A549 (cell line): ENCODE measurements at regions not wholly inside any gene's neighbourhood (a gene's known extent, or its start where the extent isn't known, plus 50 kb on each side); places are given as distances from the start of the nearest gene placed in this dataset.

Source experiments
- ATAC-seq, 2 experiments: fragments of 200-7000 bp in 1 of 2; fragments of >200 bp in 1 of 2; cut with Nextera tagmentation in 1 of 2; cut with Tn5 transposase in 1 of 2; 3 replicates each; pipeline versions ENCODE4 v1.8.0 to v1.9.1; 2018 to 2020; ENCODE audit warnings: mild to moderate bottlenecking in 1 of 2, moderate library complexity in 1 of 2
- CTCF ChIA-PET: fragments of 300-600 bp; sonication (Branson Sonifier 250); formaldehyde crosslinking; extraction: SDS; loops from one replicate; lab custom pipeline; 2021; ENCODE audit warnings: antibody characterized with exemption, inconsistent platforms; lab: Yijun Ruan, JAX
- POLR2A ChIA-PET: fragments of 350-600 bp; formaldehyde crosslinking; extraction: SDS; loops from one replicate; lab custom pipeline; 2021; ENCODE audit warnings: antibody characterized with exemption, inconsistent platforms; lab: Yijun Ruan, JAX
- DNase-seq, 2 experiments: peaks; one replicate each; pipeline versions ENCODE4 v3.0.0 to v3.0.0-alpha.2; 2011 to 2016; ENCODE audit warnings: low read depth in 1 of 2, low spot score in 1 of 2
- FAIRE-seq: peaks from 2 replicates; lab custom pipeline; 2011; peaks lifted over from hg19 to GRCh38; lab: Jason Lieb, UNC
- H3K27ac ChIP-seq, 2 experiments: fragments of >200 bp; sonication (Bioruptor Twin); formaldehyde crosslinking; 3 replicates each; pipeline ENCODE4 v1.5.1; 2016 to 2017
- H3K4me1 ChIP-seq: fragments of >200 bp; sonication (Bioruptor Twin); formaldehyde crosslinking; 3 replicates; pipeline ENCODE4 v1.6.1; 2016
- H3K4me2 ChIP-seq: fragments of >200 bp; sonication (Bioruptor Twin); formaldehyde crosslinking; 3 replicates; pipeline ENCODE4 v1.6.1; 2016
- H3K4me3 ChIP-seq: fragments of >200 bp; sonication (Bioruptor Twin); formaldehyde crosslinking; 3 replicates; pipeline ENCODE4 v1.5.1; 2016
- H3K9me3 ChIP-seq: fragments of >200 bp; sonication (Bioruptor Twin); formaldehyde crosslinking; 3 replicates; pipeline ENCODE4 v1.6.1; 2016
- FOSB ChIP-seq: fragments of 250-450 bp; sonication (Bioruptor Pico); IDR thresholded peaks from 2 replicates; pipeline ENCODE4 v1.5.0; 2020; ENCODE audit warnings: mild to moderate bottlenecking, moderate library complexity
- GATA3 ChIP-seq: IDR thresholded peaks from 2 replicates; pipeline ENCODE4 v1.6.1; 2012; ENCODE audit warnings: borderline replicate concordance
- HOXA7 ChIP-seq: fragments of 250-450 bp; sonication (Bioruptor Pico); IDR thresholded peaks from 2 replicates; pipeline ENCODE4 v1.5.0; 2020; ENCODE audit warnings: mild to moderate bottlenecking, moderate library complexity
- HOXB13 ChIP-seq: fragments of 250-450 bp; sonication (Bioruptor Pico); IDR thresholded peaks from 2 replicates; pipeline ENCODE4 v1.5.0; 2020; ENCODE audit warnings: low read depth, mild to moderate bottlenecking, moderate library complexity
- JUN ChIP-seq, 2 experiments: fragments of >200 bp; sonication (Bioruptor Twin); formaldehyde crosslinking; IDR thresholded peaks; 2 replicates in 1 of 2; 3 replicates in 1 of 2; pipeline ENCODE4 v1.6.1; 2016 to 2017
- MAFK ChIP-seq: fragments of 450-650 bp; IDR thresholded peaks from 2 replicates; pipeline ENCODE4 v1.6.1; 2014; ENCODE audit not compliant: partially characterized antibody
- NFE2L2 ChIP-seq: fragments of 150-350 bp; conservative IDR thresholded peaks from 2 replicates; pipeline ENCODE4 v1.6.1; 2014; ENCODE audit warnings: low read length
- RAD21 ChIP-seq, 2 experiments: fragments of >200 bp in 1 of 2; sonication (Bioruptor Twin) in 1 of 2; formaldehyde crosslinking in 1 of 2; IDR thresholded peaks in 1 of 2; conservative IDR thresholded peaks in 1 of 2; 2 replicates in 1 of 2; 3 replicates in 1 of 2; pipeline ENCODE4 v1.6.1; 2012 to 2018; ENCODE audit warnings: inconsistent platforms in 1 of 2
- RCOR1 ChIP-seq: fragments of 150-350 bp; IDR thresholded peaks from 2 replicates; pipeline ENCODE4 v1.6.1; 2014; ENCODE audit warnings: antibody characterized with exemption, low read length, low read depth
- SMC3 ChIP-seq: fragments of >200 bp; sonication (Bioruptor Twin); formaldehyde crosslinking; IDR thresholded peaks from 3 replicates; pipeline ENCODE4 v1.6.1; 2018; ENCODE audit warnings: inconsistent platforms
- TFCP2L1 ChIP-seq: fragments of 250-450 bp; sonication (Bioruptor Pico); IDR thresholded peaks from 2 replicates; pipeline ENCODE4 v1.5.0; 2021; ENCODE audit warnings: mild to moderate bottlenecking
- ZSCAN20 ChIP-seq: fragments of 250-450 bp; sonication (Bioruptor Pico); IDR thresholded peaks from 2 replicates; pipeline ENCODE4 v1.8.0; 2022; ENCODE audit warnings: mild to moderate bottlenecking, moderate library complexity
- WGBS: methylation state at CpG from one replicate; pipeline ENCODE4 v1.1.6; 2017; ENCODE audit errors: missing lambda C conversion rate; 5-methylcytosine and 5-hydroxymethylcytosine counted together
- TF ChIP-seq, protein P1 (sequence below): IDR thresholded peaks from 2 replicates; pipeline ENCODE4 v1.6.1; 2012
- TF ChIP-seq, protein P2 (sequence below): fragments of 150-350 bp; IDR thresholded peaks from 2 replicates; pipeline ENCODE4 v1.6.1; 2014; ENCODE audit warnings: low read depth, mild to moderate bottlenecking, low read length
- TF ChIP-seq, protein P3 (sequence below): fragments of 450-650 bp; IDR thresholded peaks from 2 replicates; pipeline ENCODE4 v1.6.1; 2014; ENCODE audit warnings: antibody characterized with exemption
- TF ChIP-seq, protein P4 (sequence below): fragments of 250-450 bp; sonication (Bioruptor Pico); IDR thresholded peaks from 2 replicates; pipeline ENCODE4 v1.5.0; 2021; ENCODE audit warnings: mild to moderate bottlenecking, moderate library complexity, borderline replicate concordance

DNA sequence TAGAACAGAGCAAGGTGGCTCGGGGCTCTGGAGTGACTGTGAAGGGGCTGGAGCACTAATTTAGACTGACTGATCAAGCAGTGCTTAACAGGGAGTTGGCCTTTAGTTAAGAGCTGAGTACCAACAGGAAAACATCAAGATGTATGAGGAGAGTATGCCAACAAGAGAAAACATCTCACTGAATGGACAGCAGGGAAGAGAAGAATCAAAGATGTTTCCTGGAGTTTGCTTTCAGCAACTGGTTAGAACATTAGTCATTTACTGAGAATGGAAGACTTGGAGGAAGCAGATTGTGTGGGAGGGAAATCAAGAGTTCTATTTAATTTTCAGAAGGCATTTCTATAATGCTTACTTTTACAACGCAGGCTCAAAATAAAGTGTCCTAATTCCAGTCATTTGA is 259.3 kb downstream of the ADAMTS20 start:
- CTCF ChIA-PET: no interaction called here

DNA sequence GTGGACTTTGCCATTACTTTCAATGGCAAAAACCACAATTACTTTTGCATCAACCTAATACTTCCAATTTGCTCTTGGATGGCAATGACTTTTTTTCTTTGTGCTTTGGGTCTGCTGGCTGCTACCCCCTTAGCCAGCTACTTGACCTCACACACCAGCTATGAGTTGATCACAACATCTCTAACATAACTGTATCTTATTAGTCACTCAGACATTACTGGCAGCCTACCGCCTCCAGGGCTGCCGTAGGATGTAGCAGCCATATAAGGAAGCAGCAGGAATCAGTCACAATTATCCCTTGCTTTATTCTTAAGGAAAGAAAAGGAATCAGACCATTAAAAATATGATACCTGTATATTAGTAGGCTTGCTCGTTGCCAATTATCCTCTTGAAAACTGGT is 260.5 kb downstream of the ADAMTS20 start:
- ChIA-PET CTCF (interaction anchor here (1.6 kb wide), 1 partner anchor 10 kb away, joined by 3 read pairs; no protein-coding TSS in a partner anchor), POLR2A (no interaction called here)
- H3K4me2 ChIP-seq: no peak overlapping the region
- ATAC-seq: no peak
- no peak for TF ChIP-seq JUN (IDR thresholded peaks at IDR 0.05)
- no peak overlapping the region for H3K4me3 ChIP-seq
- no peak overlapping the region for H3K27ac ChIP-seq
- FAIRE-seq: no peak
- DNase-seq: no peak
- H3K4me1 ChIP-seq: no peaks in the 10 kb centered on the region
- no peaks in the 10 kb centered on the region for H3K9me3 ChIP-seq
- 38% methylated on average over 3 of the region's 3 CpGs for WGBS

More for the DNA sequence above, 259.3 kb downstream of the ADAMTS20 start:
- 14% methylated on average over 2 of the region's 2 CpGs for WGBS
- no peak for TF ChIP-seq NFE2L2
- no peak for TF ChIP-seq MAFK
- TF ChIP-seq HOXB13: no peak
- no peak for TF ChIP-seq RAD21 (conservative IDR thresholded peaks at IDR 0.05 in 1 of 2, IDR thresholded peaks at IDR 0.05 in 1 of 2)
- no peak for TF ChIP-seq FOSB (CRISPR knock-in tag)
- TF ChIP-seq, protein P1, sequence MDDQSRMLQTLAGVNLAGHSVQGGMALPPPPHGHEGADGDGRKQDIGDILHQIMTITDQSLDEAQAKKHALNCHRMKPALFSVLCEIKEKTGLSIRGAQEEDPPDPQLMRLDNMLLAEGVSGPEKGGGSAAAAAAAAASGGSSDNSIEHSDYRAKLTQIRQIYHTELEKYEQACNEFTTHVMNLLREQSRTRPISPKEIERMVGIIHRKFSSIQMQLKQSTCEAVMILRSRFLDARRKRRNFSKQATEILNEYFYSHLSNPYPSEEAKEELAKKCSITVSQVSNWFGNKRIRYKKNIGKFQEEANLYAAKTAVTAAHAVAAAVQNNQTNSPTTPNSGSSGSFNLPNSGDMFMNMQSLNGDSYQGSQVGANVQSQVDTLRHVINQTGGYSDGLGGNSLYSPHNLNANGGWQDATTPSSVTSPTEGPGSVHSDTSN: no peak
- no peak for TF ChIP-seq SMC3
- TF ChIP-seq HOXA7 (CRISPR knock-in tag): no peak
- TF ChIP-seq RCOR1: no peak
- TF ChIP-seq, protein P2, sequence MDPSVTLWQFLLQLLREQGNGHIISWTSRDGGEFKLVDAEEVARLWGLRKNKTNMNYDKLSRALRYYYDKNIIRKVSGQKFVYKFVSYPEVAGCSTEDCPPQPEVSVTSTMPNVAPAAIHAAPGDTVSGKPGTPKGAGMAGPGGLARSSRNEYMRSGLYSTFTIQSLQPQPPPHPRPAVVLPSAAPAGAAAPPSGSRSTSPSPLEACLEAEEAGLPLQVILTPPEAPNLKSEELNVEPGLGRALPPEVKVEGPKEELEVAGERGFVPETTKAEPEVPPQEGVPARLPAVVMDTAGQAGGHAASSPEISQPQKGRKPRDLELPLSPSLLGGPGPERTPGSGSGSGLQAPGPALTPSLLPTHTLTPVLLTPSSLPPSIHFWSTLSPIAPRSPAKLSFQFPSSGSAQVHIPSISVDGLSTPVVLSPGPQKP: no peak
- TF ChIP-seq ZSCAN20 (CRISPR knock-in tag): no peak
- Histone ChIP-seq H3K9me3 (no peaks in the 10 kb centered on the region), H3K4me1 (no peaks in the 10 kb centered on the region), H3K4me3 (no peak overlapping the region), H3K4me2 (no peak overlapping the region), H3K27ac (no peak overlapping the region)
- POLR2A ChIA-PET: no interaction called here
- DNase-seq (no peak), ATAC-seq (no peak), FAIRE-seq (no peak)

DNA sequence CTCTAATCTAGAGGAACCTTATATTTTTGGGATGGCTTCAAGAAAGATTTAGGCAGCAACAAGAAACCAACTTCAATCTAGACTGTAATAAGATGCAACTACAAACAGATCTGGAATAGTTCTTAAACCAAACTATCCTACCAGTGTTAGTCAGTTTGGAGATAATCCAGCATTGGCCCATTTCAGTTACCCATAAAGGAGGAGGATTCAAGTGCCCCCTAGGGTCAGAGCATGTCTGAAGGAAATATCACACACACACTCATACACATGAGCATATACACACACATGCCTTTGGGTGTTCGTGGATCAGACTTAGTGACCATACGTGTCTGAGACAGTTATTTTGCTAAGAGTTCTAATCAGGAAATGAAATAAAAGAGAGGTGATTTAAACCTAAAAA is 261.2 kb downstream of the ADAMTS20 start:
- Histone ChIP-seq H3K4me3 (no peak overlapping the region), H3K9me3 (no peaks in the 10 kb centered on the region), H3K4me2 (no peak overlapping the region), H3K27ac (no peak overlapping the region), H3K4me1 (no peaks in the 10 kb centered on the region)
- no peak for FAIRE-seq
- ATAC-seq: no peak
- no peak for DNase-seq
- WGBS: 30% methylated on average over 2 of the region's 2 CpGs
- ChIA-PET CTCF (interaction anchor here (1.6 kb wide), 1 partner anchor 9 kb away, joined by 3 read pairs; no protein-coding TSS in a partner anchor), POLR2A (interaction anchor here (0.6 kb wide), 1 partner anchor 105 kb away, joined by 3 read pairs; no protein-coding TSS in a partner anchor)
- TF ChIP-seq FOSB (CRISPR knock-in tag): no peak
- no peak for TF ChIP-seq GATA3
- 0 out of 5 replicates have a peak, but pooled peaks of 1 of the 2 experiments have one; percentile 7 for TF ChIP-seq RAD21 (conservative IDR thresholded peaks at IDR 0.05 in 1 of 2, IDR thresholded peaks at IDR 0.05 in 1 of 2)
- no peak for TF ChIP-seq TFCP2L1 (CRISPR knock-in tag)
- TF ChIP-seq, protein P3, sequence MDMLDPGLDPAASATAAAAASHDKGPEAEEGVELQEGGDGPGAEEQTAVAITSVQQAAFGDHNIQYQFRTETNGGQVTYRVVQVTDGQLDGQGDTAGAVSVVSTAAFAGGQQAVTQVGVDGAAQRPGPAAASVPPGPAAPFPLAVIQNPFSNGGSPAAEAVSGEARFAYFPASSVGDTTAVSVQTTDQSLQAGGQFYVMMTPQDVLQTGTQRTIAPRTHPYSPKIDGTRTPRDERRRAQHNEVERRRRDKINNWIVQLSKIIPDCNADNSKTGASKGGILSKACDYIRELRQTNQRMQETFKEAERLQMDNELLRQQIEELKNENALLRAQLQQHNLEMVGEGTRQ: no peak
- TF ChIP-seq, protein P4, sequence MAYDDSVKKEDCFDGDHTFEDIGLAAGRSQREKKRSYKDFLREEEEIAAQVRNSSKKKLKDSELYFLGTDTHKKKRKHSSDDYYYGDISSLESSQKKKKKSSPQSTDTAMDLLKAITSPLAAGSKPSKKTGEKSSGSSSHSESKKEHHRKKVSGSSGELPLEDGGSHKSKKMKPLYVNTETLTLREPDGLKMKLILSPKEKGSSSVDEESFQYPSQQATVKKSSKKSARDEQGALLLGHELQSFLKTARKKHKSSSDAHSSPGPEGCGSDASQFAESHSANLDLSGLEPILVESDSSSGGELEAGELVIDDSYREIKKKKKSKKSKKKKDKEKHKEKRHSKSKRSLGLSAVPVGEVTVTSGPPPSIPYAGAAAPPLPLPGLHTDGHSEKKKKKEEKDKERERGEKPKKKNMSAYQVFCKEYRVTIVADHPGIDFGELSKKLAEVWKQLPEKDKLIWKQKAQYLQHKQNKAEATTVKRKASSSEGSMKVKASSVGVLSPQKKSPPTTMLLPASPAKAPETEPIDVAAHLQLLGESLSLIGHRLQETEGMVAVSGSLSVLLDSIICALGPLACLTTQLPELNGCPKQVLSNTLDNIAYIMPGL: no peak
